Medulla oblongata (tissue), 1 donor: ENCODE measurements at regions not wholly inside any gene's neighbourhood (a gene's known extent, or its start where the extent isn't known, plus 50 kb on each side); places are given as distances from the start of the nearest gene placed in this dataset.
A peak's percentile ranks its signal among the peaks of the same experiment; 100 is the strongest.
"Not testable (repeated sequence)": the region's sequence is repeated elsewhere in the genome, so short reads cannot be mapped to it uniquely, and the experiment has no call there.

ENCODE experiments used
- DNase-seq: peaks from one replicate; pipeline ENCODE4 v3.0.0-alpha.2; 2015; ENCODE audit errors: extremely low spot score

- DNase-seq, result no peak
Measured at GRCh38 chr9:7479300-7479699, 320.3 kb downstream of the DMAC1 start.

- no peak for DNase-seq
Measured at GRCh38 chr9:7478646-7479045, 320.9 kb downstream of the DMAC1 start.

- DNase-seq, result no peak
Measured at GRCh38 chr9:7467186-7467585, 332.4 kb downstream of the DMAC1 start.

GRCh38 chr9:7461791-7462190, 337.8 kb downstream of the DMAC1 start:
- DNase-seq, result no peak

- DNase-seq, result no peak
Measured at GRCh38 chr9:7456793-7457530, 342.6 kb downstream of the DMAC1 start.

GRCh38 chr9:7456377-7456776, 343.2 kb downstream of the DMAC1 start:
- no peak for DNase-seq

- DNase-seq, result peak; percentile 21
Measured at GRCh38 chr9:7454624-7455023, 345.0 kb downstream of the DMAC1 start.

- DNase-seq, result no peak
Measured at GRCh38 chr9:7452378-7452777, 347.2 kb downstream of the DMAC1 start.

- no peak for DNase-seq
Measured at GRCh38 chr9:7451062-7451461, 348.5 kb downstream of the DMAC1 start.

- no peak for DNase-seq
Measured at GRCh38 chr9:7443541-7443940, 356.0 kb downstream of the DMAC1 start.

- DNase-seq, result no peak
Measured at GRCh38 chr9:7439355-7439995, 360.1 kb downstream of the DMAC1 start.

- no peak for DNase-seq
Measured at GRCh38 chr9:7436754-7437153, 362.8 kb downstream of the DMAC1 start.

GRCh38 chr9:7433508-7434292, 365.9 kb downstream of the DMAC1 start:
- DNase-seq, result no peak

- no peak for DNase-seq
Measured at GRCh38 chr9:7432989-7433388, 366.6 kb downstream of the DMAC1 start.

- not testable (repeated sequence) for DNase-seq
Measured at GRCh38 chr9:7417397-7417796, 382.2 kb downstream of the DMAC1 start.

- no peak for DNase-seq
Measured at GRCh38 chr9:7415836-7416235, 383.7 kb downstream of the DMAC1 start.

GRCh38 chr9:7408845-7409244, 390.7 kb downstream of the DMAC1 start:
- DNase-seq, result no peak

GRCh38 chr9:7407246-7407645, 392.3 kb downstream of the DMAC1 start:
- DNase-seq, result no peak

- DNase-seq, result peak; percentile 42
Measured at GRCh38 chr9:7405924-7406604, 393.5 kb downstream of the DMAC1 start.

- DNase-seq, result no peak
Measured at GRCh38 chr9:7403839-7404487, 395.6 kb downstream of the DMAC1 start.

- DNase-seq, result no peak
Measured at GRCh38 chr9:7403028-7403389, 396.6 kb downstream of the DMAC1 start.
